C4-2B (cell line): ENCODE measurements at regions not wholly inside any gene's neighbourhood (a gene's known extent, or its start where the extent isn't known, plus 50 kb on each side); places are given as distances from the start of the nearest gene placed in this dataset.

ENCODE experiments used
- H3K27ac ChIP-seq: fragments of 450-650 bp; 2 replicates; pipeline ENCODE4 v1.5.1; 2017
- ZFX ChIP-seq: fragments of 450-650 bp; IDR thresholded peaks from 2 replicates; pipeline ENCODE4 v1.6.1; 2017
- TF ChIP-seq, protein P1 (sequence below): fragments of 450-650 bp; conservative IDR thresholded peaks from 2 replicates; pipeline ENCODE4 v1.5.1; 2017; ENCODE audit warnings: mild to moderate bottlenecking

DNA sequence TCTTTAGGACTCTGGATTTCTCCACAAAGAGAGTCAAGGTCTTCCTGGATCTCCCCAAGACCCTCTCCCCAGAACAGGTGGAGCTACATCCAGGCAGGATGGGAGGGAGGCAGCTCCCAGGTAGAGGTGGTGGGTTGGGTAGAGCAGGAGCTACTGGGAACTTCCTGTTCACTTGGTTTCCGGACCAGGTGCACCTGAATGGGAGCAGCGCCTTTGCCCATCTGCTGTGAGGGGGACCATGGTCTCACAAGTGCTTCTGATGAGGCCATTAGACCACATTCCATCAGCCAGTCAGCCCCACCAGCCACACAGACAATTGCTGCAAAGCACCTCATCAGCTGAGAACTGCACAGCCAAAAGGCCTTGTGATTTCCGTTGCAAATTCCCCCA is 188.8 kb downstream of the MATN1 start:
- H3K27ac ChIP-seq = no peak overlapping the region
- no peak for TF ChIP-seq ZFX
- TF ChIP-seq, protein P1, sequence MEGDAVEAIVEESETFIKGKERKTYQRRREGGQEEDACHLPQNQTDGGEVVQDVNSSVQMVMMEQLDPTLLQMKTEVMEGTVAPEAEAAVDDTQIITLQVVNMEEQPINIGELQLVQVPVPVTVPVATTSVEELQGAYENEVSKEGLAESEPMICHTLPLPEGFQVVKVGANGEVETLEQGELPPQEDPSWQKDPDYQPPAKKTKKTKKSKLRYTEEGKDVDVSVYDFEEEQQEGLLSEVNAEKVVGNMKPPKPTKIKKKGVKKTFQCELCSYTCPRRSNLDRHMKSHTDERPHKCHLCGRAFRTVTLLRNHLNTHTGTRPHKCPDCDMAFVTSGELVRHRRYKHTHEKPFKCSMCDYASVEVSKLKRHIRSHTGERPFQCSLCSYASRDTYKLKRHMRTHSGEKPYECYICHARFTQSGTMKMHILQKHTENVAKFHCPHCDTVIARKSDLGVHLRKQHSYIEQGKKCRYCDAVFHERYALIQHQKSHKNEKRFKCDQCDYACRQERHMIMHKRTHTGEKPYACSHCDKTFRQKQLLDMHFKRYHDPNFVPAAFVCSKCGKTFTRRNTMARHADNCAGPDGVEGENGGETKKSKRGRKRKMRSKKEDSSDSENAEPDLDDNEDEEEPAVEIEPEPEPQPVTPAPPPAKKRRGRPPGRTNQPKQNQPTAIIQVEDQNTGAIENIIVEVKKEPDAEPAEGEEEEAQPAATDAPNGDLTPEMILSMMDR = no peak

DNA sequence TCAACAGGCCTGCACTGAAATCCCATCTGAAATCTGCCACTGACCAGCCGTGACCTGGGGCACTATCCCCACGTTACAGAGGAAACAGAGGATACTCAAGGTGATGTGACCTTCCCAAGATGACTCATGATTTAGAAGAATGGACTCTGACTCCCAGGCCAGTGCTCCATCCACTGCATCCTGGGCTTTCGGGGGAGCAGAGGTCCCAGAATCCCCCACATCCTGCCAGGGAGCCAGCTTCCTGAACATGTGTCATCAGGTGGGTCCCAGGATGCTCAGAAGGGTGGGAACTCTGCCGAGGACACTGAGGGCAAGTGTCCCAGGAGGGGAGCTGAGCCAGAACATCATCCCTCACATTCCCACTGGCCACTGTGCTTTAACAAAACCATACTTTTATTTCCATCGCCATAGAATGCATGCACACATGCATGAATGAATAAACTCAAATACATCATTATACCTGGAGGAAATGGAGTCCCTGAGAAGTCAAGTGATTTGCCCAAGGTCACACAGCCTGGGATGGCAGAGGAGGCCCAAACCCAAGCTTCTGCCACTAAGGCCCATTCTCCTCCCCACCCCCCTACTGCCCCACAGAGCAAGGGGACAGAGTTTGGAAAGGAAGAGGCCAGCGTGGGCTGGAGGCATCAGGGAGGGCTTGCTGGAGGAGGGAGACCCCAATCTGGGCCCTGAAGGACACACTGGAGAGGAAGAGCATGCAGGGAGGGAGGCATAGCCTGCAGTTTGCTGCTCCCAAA is 189.4 kb downstream of the MATN1 start:
- no peak overlapping the region for H3K27ac ChIP-seq
- TF ChIP-seq, protein P1 = no peak
- no peak for TF ChIP-seq ZFX

DNA sequence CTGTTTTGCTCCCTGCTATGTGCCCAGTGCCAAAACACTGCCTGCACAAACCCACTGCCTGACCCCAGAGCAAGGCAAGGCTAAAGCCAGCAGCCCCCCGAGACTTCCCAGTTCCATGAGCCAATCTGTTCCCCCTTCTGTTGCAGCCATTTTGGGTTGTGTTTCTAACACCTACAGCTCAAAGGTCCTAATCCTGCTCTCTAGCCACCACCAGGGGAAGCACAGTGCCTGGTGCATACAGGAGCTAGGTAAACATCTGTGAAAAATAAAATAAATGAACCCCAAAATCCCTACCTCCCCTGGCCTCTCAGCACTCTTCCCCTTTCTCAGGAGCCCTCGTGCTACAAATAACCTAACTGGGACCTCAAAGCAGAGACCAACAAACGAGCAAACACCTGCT is 190.2 kb downstream of the MATN1 start:
- no peak overlapping the region for H3K27ac ChIP-seq
- TF ChIP-seq ZFX = no peak
- TF ChIP-seq, protein P1 = no peak

DNA sequence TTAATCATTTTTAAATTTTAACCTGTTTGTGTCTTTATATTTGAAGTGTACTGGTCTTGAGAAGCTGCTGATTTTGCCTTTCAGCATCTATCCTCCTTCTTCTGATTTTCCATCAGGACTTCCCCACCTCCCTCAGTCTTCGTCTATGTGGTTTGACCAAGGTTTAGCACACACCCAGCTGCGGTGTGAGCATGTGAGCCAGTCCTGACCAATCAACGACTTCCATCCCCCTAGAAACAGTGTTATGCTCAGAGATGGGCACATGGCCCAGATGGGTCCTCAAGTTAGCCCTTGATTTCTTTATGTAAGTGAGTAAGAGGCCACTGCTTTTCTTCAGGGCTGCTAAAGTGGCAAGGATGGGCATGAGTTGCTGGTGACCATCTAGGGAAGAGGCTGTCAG is 190.8 kb downstream of the MATN1 start:
- no peak for TF ChIP-seq ZFX
- TF ChIP-seq, protein P1 = no peak

DNA sequence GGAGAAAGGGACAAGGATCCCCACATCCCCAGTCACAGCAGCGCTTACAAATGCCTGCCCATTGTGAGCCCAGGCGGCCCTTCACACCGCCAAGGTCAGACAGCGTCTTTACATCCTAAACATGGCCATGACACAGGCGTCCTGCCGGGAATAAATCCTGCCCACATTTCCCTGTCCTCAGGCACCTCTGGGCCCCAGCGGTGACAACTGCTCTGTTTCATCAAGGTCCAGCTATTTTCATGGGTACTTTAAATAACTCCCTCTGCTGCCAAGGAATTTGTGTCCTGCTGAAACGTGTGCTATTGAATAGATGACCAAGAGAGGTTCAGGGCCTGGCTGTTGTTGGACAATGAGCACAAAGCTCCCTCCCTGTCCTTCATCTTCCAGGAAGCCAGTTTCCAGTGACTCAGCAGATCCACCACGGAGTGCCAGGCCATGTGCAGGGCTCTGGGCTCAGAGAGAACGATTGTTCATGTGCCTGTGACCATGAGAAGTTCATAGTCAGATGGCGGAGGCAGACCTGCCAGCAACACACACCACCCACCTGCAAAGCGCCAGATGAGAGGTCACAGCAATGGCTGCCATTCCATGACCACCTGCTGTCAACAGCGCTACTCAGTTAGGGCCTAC is 195.8 kb downstream of the MATN1 start:
- no peak overlapping the region for H3K27ac ChIP-seq
- TF ChIP-seq, protein P1 = no peak
- no peak for TF ChIP-seq ZFX

More for the DNA sequence above, 190.8 kb downstream of the MATN1 start:
- H3K27ac ChIP-seq = no peak overlapping the region

DNA sequence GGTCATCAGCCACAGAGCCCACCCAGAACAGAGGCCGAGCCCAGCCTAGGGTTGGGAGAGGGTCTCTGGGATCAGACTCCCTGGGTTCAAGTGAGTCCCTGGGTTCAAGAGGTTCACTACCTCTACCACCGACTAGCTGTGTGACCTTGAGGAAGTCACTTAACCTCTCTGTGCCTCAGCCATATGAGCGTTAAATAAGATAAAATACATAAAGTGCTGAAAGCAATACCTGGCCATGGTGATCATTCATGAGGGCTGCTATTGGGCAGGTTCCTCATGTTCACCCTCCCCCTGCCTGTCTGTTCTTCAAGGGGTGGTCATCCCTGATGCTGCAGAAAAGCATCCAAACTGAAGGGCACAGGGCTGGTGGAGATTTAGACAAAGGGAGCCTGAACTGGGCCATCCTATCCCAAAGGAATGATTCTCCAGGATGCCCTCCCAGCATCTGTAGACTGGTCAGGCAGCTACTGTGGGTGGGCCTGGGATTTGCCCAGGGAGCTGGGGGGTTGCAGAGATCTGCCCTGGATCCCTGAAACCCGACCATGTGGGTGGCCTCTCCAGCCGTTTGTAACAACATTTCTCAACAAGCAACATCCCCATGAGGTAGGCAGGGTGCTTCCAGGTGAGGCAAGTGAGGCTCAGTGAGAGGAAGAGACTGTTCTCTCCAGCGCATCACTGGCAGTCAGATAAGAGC is 196.6 kb downstream of the MATN1 start:
- no peak overlapping the region; the same call in 1 of the 2 replicates for H3K27ac ChIP-seq
- no peak for TF ChIP-seq ZFX
- TF ChIP-seq, protein P1 = no peak
